ENCODE measurements at regions not wholly inside any gene's neighbourhood (a gene's known extent, or its start where the extent isn't known, plus 50 kb on each side); places are given as distances from the start of the nearest gene placed in this dataset.

DNA sequence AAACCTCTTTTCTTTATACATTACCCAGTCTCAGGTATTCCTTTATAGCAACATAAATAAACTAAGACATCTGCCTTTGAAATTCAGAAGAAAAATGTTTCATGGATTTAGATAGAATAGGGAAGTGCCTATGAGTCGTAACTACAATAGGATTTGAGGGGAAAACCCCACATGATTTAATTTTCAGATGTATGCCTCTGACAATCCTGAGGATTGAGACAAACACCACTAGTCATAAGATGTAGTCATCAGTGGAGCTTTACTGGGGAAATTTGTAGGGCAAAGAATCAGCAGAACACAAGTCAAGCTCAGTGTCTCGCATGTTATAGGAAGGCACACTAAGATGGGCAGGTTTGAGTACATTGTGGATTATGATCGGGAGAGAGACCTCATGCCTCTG is 566.4 kb downstream of the BMP2 start:
- intact Hi-C loops (cut with DNase I), result no loop called here
- DNase-seq (no peak), FAIRE-seq (no peak)
- no peak overlapping the region for H3K4me3 ChIP-seq (ENCODE audit: low read length in 3 of 3)
- H3K36me3 ChIP-seq (ENCODE audit: control insufficient read depth in 2 of 3, insufficient read depth in 3 of 3, low read length in 3 of 3), result no peaks in the 10 kb centered on the region
- TF ChIP-seq, protein P1, sequence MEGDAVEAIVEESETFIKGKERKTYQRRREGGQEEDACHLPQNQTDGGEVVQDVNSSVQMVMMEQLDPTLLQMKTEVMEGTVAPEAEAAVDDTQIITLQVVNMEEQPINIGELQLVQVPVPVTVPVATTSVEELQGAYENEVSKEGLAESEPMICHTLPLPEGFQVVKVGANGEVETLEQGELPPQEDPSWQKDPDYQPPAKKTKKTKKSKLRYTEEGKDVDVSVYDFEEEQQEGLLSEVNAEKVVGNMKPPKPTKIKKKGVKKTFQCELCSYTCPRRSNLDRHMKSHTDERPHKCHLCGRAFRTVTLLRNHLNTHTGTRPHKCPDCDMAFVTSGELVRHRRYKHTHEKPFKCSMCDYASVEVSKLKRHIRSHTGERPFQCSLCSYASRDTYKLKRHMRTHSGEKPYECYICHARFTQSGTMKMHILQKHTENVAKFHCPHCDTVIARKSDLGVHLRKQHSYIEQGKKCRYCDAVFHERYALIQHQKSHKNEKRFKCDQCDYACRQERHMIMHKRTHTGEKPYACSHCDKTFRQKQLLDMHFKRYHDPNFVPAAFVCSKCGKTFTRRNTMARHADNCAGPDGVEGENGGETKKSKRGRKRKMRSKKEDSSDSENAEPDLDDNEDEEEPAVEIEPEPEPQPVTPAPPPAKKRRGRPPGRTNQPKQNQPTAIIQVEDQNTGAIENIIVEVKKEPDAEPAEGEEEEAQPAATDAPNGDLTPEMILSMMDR (IDR thresholded peaks at IDR 0.05; ENCODE audit: borderline replicate concordance, extremely low read depth, insufficient read depth), result no peak
- no peaks in the 10 kb centered on the region for H3K27me3 ChIP-seq (ENCODE audit: control insufficient read depth, insufficient read depth, low read length)
- no peak overlapping the region for H3K27ac ChIP-seq (ENCODE audit: low read depth in 2 of 2, low read length in 2 of 2)
- H3K9ac ChIP-seq (ENCODE audit: low read length in 3 of 3), result no peak overlapping the region
- no peaks in the 10 kb centered on the region for H3K4me1 ChIP-seq (ENCODE audit: control insufficient read depth in 2 of 3, insufficient read depth in 2 of 3, low read depth in 1 of 3, low read length in 3 of 3)
- no peaks in the 10 kb centered on the region for H3K9me3 ChIP-seq (ENCODE audit: control insufficient read depth in 2 of 3, insufficient read depth in 1 of 3, low read length in 3 of 3)

DNA sequence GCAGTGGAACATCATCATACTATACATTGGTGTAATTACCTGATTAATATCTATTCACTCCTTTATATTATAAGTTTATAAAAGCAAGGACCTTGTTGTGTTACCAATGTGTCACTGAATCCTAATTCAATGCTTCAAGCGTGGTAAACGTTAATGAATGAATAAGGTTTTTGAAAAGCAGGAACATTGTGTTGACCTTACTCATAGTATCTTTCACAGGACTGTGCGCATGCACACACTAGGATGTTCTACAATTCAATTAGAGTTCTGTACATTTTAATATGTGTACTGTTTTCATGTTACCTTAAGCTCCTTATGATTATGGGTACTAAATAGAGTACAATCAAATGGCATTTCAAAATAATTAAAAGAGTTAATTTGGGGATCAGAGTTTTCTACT is 578.5 kb downstream of the BMP2 start:
- Histone ChIP-seq H3K27me3 (ENCODE audit: control insufficient read depth, insufficient read depth, low read length) (no peaks in the 10 kb centered on the region), H3K9ac (ENCODE audit: low read length in 3 of 3) (no peak overlapping the region), H3K9me3 (ENCODE audit: control insufficient read depth in 2 of 3, insufficient read depth in 1 of 3, low read length in 3 of 3) (no peaks in the 10 kb centered on the region), H3K27ac (ENCODE audit: low read depth in 2 of 2, low read length in 2 of 2) (no peak overlapping the region), H3K36me3 (ENCODE audit: control insufficient read depth in 2 of 3, insufficient read depth in 3 of 3, low read length in 3 of 3) (no peaks in the 10 kb centered on the region), H3K4me1 (ENCODE audit: control insufficient read depth in 2 of 3, insufficient read depth in 2 of 3, low read depth in 1 of 3, low read length in 3 of 3) (no peaks in the 10 kb centered on the region), H3K4me3 (ENCODE audit: low read length in 3 of 3) (no peak overlapping the region)
- intact Hi-C loops (cut with DNase I), result no loop called here
- TF ChIP-seq, protein P1 (IDR thresholded peaks at IDR 0.05; ENCODE audit: borderline replicate concordance, extremely low read depth, insufficient read depth), result no peak
- FAIRE-seq (no peak), DNase-seq (no peak)

DNA sequence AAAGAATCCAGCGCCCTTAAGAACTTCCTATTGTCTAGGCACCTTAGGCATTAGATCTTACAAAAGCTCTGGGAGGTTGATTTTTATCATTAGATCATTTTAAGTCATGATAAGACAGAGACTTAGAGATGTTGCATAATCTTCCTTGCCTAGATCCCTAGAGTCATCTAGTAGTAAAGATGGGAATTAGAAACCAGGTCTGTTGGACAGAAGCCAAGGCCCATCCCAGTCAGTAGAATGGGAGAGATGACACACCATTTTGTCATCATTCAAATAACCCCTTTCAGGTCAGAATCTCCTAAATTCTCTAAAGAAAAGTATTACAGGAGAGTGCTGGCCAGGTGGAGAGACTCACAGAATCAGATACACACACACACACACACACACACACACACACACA is 579.1 kb downstream of the BMP2 start:
- FAIRE-seq (no peak), DNase-seq (no peak)
- Histone ChIP-seq H3K4me1 (ENCODE audit: control insufficient read depth in 2 of 3, insufficient read depth in 2 of 3, low read depth in 1 of 3, low read length in 3 of 3) (no peaks in the 10 kb centered on the region), H3K27me3 (ENCODE audit: control insufficient read depth, insufficient read depth, low read length) (no peaks in the 10 kb centered on the region), H3K9me3 (ENCODE audit: control insufficient read depth in 2 of 3, insufficient read depth in 1 of 3, low read length in 3 of 3) (no peaks in the 10 kb centered on the region), H3K4me3 (ENCODE audit: low read length in 3 of 3) (no peak overlapping the region), H3K9ac (ENCODE audit: low read length in 3 of 3) (no peak overlapping the region), H3K27ac (ENCODE audit: low read depth in 2 of 2, low read length in 2 of 2) (no peak overlapping the region), H3K36me3 (ENCODE audit: control insufficient read depth in 2 of 3, insufficient read depth in 3 of 3, low read length in 3 of 3) (no peaks in the 10 kb centered on the region)
- intact Hi-C loops (cut with DNase I), result no loop called here
- TF ChIP-seq, protein P1 (IDR thresholded peaks at IDR 0.05; ENCODE audit: borderline replicate concordance, extremely low read depth, insufficient read depth), result no peak

DNA sequence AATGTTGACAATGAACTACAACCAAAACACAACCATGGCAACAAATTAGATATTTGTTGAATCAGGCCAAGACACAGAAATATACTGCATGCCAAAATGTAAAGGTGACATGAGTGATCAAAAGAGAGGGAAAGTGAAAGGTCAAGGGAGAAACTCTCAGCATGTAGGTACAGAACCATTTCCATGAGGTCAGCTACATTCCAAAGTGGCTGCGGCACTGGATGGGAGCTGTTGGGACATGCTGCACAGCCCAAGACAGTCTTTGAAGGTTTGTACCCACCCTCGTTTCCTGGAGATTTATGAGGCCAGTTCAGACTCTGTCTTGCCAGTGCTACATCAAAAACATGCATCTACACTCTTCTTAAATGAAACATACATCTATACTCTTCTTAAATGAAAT is 579.9 kb downstream of the BMP2 start:
- TF ChIP-seq, protein P1 (IDR thresholded peaks at IDR 0.05; ENCODE audit: borderline replicate concordance, extremely low read depth, insufficient read depth), result no peak
- FAIRE-seq, result no peak

More for the DNA sequence above, 579.9 kb downstream of the BMP2 start:
- no peaks in the 10 kb centered on the region for H3K27me3 ChIP-seq (ENCODE audit: control insufficient read depth, insufficient read depth, low read length)
- no peak overlapping the region for H3K9ac ChIP-seq (ENCODE audit: low read length in 3 of 3)
- no peak overlapping the region for H3K4me3 ChIP-seq (ENCODE audit: low read length in 3 of 3)
- no peak for DNase-seq
- no peaks in the 10 kb centered on the region for H3K36me3 ChIP-seq (ENCODE audit: control insufficient read depth in 2 of 3, insufficient read depth in 3 of 3, low read length in 3 of 3)
- no peaks in the 10 kb centered on the region for H3K9me3 ChIP-seq (ENCODE audit: control insufficient read depth in 2 of 3, insufficient read depth in 1 of 3, low read length in 3 of 3)
- intact Hi-C loops (cut with DNase I), result no loop called here
- H3K27ac ChIP-seq (ENCODE audit: low read depth in 2 of 2, low read length in 2 of 2), result no peak overlapping the region
- no peaks in the 10 kb centered on the region for H3K4me1 ChIP-seq (ENCODE audit: control insufficient read depth in 2 of 3, insufficient read depth in 2 of 3, low read depth in 1 of 3, low read length in 3 of 3)
